Lung (tissue), 11 donors: ENCODE measurements at regions not wholly inside any gene's neighbourhood (a gene's known extent, or its start where the extent isn't known, plus 50 kb on each side); places are given as distances from the start of the nearest gene placed in this dataset.

ENCODE experiments used
- ATAC-seq: fragments of 200-7000 bp; cut with Tn5 transposase; one replicate; pipeline ENCODE4 v1.9.1; 2020; ENCODE audit warnings: moderate number of reproducible peaks; ENCODE audit not compliant: insufficient read depth, low FRiP score
- DNase-seq, 3 donors: peaks; one replicate each; pipeline ENCODE4 v3.0.0-alpha.2; 2013 to 2017
- H3K27ac ChIP-seq, 2 donors: one replicate each; pipeline ENCODE4 v1.5.1; 2013; ENCODE audit warnings: mild to moderate bottlenecking in 2 of 2, moderate library complexity in 2 of 2, control low read depth in 1 of 2, inconsistent platforms in 1 of 2, low read depth in 1 of 2, low read length in 1 of 2
- H3K27me3 ChIP-seq, 3 donors: one replicate each; pipeline ENCODE4 v1.5.1; 2013; ENCODE audit warnings: low read length in 2 of 3; ENCODE audit not compliant: control insufficient read depth in 3 of 3, insufficient read depth in 3 of 3
- H3K36me3 ChIP-seq, 4 donors: one replicate each; pipeline ENCODE4 v1.5.1; 2013; ENCODE audit warnings: low read length in 4 of 4, mild to moderate bottlenecking in 1 of 4, moderate library complexity in 1 of 4; ENCODE audit not compliant: control insufficient read depth in 4 of 4, insufficient read depth in 4 of 4
- H3K4me1 ChIP-seq, 5 donors: one replicate each; pipeline ENCODE4 v1.5.1; 2013; ENCODE audit warnings: low read length in 5 of 5, mild to moderate bottlenecking in 2 of 5, moderate library complexity in 1 of 5; ENCODE audit not compliant: control insufficient read depth in 5 of 5, insufficient read depth in 5 of 5
- H3K4me3 ChIP-seq: one replicate; pipeline ENCODE4 v1.5.1; 2013; ENCODE audit warnings: mild to moderate bottlenecking, control low read depth, moderate library complexity
- H3K9ac ChIP-seq, 2 donors: one replicate each; pipeline ENCODE4 v1.5.1; 2013; ENCODE audit warnings: low read length in 2 of 2, control low read depth in 1 of 2; ENCODE audit not compliant: insufficient read depth in 1 of 2
- H3K9me3 ChIP-seq, 4 donors: one replicate each; pipeline ENCODE4 v1.5.1; 2013; ENCODE audit warnings: low read length in 3 of 4, mild to moderate bottlenecking in 1 of 4, moderate library complexity in 1 of 4; ENCODE audit not compliant: control insufficient read depth in 4 of 4, insufficient read depth in 3 of 4
- WGBS, 2 donors: extraction: QIAGEN DNeasy Blood & Tissue Kit; methylation state at CpG; one replicate each; pipeline ENCODE4 v1.1.7; 2013; 5-methylcytosine and 5-hydroxymethylcytosine counted together
- TF ChIP-seq, protein P1 (sequence below): IDR thresholded peaks from 2 replicates; pipeline ENCODE4 v1.5.1; 2012; ENCODE audit warnings: mild to moderate bottlenecking; ENCODE audit errors: control extremely low read depth, extremely low read depth
- donor health status: control.
- donor health status: control.
- donor health status: Bipolar disorder and iron deficiency.
- donor health status: healthy.
- donor health status: DM: yes; HTN: yes; CAD: no.

- WGBS, 2 donors: 67 to 81% methylated on average over 6 of the region's 6 CpGs
- no peaks in the 10 kb centered on the region for H3K36me3 ChIP-seq
- no peak overlapping the region for H3K27ac ChIP-seq
- H3K4me1 ChIP-seq: no peaks in the 10 kb centered on the region
- no peak overlapping the region for H3K9ac ChIP-seq
- peaks cover 0 to 16% (median 12%) of the 10 kb centered on the region in 3 donors for H3K27me3 ChIP-seq
- TF ChIP-seq, protein P1, sequence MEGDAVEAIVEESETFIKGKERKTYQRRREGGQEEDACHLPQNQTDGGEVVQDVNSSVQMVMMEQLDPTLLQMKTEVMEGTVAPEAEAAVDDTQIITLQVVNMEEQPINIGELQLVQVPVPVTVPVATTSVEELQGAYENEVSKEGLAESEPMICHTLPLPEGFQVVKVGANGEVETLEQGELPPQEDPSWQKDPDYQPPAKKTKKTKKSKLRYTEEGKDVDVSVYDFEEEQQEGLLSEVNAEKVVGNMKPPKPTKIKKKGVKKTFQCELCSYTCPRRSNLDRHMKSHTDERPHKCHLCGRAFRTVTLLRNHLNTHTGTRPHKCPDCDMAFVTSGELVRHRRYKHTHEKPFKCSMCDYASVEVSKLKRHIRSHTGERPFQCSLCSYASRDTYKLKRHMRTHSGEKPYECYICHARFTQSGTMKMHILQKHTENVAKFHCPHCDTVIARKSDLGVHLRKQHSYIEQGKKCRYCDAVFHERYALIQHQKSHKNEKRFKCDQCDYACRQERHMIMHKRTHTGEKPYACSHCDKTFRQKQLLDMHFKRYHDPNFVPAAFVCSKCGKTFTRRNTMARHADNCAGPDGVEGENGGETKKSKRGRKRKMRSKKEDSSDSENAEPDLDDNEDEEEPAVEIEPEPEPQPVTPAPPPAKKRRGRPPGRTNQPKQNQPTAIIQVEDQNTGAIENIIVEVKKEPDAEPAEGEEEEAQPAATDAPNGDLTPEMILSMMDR: no peak
- no peaks in the 10 kb centered on the region for H3K9me3 ChIP-seq
- ATAC-seq: no peak
- peak in 1 of 3 donors; percentile 8 for DNase-seq
- no peak overlapping the region for H3K4me3 ChIP-seq
Measured at GRCh38 chr9:79817438-79818004, 245.8 kb downstream of the TLE4 start.

GRCh38 chr9:79813258-79813638 is 241.5 kb downstream of the TLE4 start:
- Histone ChIP-seq H3K36me3 (no peaks in the 10 kb centered on the region), H3K27ac (no peak overlapping the region), H3K4me3 (no peak overlapping the region), H3K9me3 (no peaks in the 10 kb centered on the region), H3K9ac (no peak overlapping the region), H3K27me3 (peaks cover 0 to 14% (median 10%) of the 10 kb centered on the region in 3 donors), H3K4me1 (no peaks in the 10 kb centered on the region)
- 40 to 52% methylated on average over 1 of the region's 1 CpG for WGBS, 2 donors
- TF ChIP-seq, protein P1: no peak
- ATAC-seq (no peak), DNase-seq (no peak)

- Histone ChIP-seq H3K9me3 (no peaks in the 10 kb centered on the region), H3K4me3 (no peak overlapping the region), H3K27ac (no peak overlapping the region), H3K9ac (peak overlapping the region in 1 of 2 donors; percentile 26), H3K4me1 (no peaks in the 10 kb centered on the region), H3K36me3 (no peaks in the 10 kb centered on the region), H3K27me3 (peaks cover 0 to 15% (median 14%) of the 10 kb centered on the region in 3 donors)
- ATAC-seq: no peak
- WGBS, 2 donors: 34 to 39% methylated on average over 8 of the region's 8 CpGs
- TF ChIP-seq, protein P1: no peak
- DNase-seq: no peak
Measured at GRCh38 chr9:79812507-79813257, 240.9 kb downstream of the TLE4 start.
